GM19035 (cell line): ENCODE measurements at regions not wholly inside any gene's neighbourhood (a gene's known extent, or its start where the extent isn't known, plus 50 kb on each side); places are given as distances from the start of the nearest gene placed in this dataset.
"Not testable (repeated sequence)": the region's sequence is repeated elsewhere in the genome, so short reads cannot be mapped to it uniquely, and the experiment has no call there.

Experiments
- ATAC-seq: cut with Tn5 transposase; IDR thresholded peaks from one replicate; pipeline ENCODE4 v1.9.1; 2021; ENCODE audit not compliant: unreplicated experiment

DNA sequence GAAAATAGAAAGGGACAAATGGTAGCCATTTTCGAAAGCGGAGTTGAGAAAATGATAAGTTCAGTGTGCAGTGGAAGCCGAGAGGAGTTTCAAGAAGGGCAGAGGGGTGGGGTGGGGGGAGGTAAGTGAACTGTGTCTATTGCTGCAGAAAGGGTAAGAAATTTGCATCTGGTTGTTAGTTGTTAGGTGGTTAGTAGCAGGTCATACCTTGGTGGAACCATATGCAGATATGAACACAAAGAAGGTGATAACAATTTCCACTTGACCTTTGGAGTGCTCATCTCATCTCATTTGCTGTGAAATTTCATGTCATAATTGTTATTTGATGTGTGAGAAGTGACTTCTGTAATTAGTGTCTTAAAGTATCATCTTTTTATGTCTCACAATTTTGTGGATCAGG, 288.2 kb downstream of the QKI start:
- no peak for ATAC-seq

DNA sequence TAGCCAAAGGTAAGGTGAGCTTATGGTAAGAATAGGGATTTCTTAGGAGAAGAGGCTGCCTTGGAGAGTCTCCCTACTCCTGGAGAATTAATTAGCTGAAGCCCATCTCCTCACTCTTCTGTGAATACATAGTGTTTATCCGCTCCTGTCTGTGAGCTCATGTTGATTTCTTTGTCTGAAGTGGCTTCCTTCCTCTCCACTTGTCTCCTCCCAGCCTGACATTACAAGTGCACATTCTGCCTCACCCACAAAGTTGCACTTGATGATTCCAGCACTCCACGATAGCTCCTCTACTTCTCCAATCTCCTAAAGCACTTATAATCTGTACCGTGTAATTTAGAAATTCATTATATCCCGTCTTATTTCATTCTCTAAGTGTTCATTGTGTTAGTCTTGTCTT, 287.2 kb downstream of the QKI start:
- ATAC-seq: no peak

DNA sequence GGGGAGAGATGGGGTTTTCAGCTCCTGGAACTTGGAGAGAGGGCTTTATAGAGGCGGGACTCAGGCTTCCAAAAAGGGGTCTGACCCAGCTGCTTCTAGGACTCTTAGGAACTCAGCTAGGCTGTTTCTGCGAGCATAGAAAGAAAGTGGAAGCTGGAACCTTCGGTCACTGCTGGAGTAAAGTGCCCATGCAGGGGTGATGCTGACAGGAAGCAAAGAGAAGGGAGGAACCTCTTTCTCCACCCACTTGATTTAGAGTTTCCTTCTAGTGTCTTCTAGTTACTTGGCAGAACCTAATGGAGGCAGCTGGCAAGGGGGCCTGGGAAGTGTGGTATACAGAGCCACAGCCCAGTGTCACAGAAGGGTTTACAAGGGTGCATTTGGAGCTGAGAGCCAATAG, 283.6 kb downstream of the QKI start:
- no peak for ATAC-seq

DNA sequence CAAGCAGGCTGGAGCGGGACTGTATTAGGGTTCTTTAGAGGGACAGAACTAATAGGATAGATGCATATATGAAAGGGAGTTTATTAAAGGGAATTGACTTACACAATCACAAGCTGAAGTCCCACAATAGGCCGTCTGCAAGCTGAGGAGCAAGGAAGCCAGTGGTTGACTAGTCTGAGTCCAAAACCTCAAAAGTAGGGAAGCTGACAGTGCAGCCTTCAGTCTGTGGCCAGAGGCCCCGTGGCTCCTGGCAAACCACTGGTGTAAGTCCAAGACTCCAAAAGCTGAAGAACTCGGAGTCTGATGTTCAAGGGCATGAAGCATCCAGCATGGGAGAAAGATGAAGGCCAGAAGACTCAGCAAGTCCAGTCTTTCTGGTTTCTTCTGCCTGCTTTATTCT, 281.8 kb downstream of the QKI start:
- ATAC-seq: not testable (repeated sequence)

DNA sequence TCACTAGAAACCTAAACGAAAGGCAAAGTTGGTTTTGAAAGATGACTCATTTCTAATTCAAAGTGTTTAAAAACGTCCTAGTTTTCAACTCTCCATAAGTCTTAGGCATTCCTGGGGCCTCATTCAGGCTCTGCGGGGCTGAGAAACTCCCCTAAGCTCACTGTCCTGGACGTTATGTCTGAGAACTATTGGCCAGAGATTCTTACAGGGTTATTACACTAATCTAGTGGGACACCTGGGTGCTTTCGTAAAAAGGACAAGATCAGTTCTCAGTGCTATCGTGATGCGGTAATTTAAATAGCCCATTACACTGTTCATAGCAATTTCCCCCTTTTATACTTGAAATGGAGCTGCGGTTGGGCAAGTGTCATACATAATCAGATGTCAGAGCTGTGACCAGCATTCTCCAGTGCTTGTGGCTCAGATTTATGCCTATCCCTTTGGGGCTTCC, 280.9 kb downstream of the QKI start:
- ATAC-seq: no peak

DNA sequence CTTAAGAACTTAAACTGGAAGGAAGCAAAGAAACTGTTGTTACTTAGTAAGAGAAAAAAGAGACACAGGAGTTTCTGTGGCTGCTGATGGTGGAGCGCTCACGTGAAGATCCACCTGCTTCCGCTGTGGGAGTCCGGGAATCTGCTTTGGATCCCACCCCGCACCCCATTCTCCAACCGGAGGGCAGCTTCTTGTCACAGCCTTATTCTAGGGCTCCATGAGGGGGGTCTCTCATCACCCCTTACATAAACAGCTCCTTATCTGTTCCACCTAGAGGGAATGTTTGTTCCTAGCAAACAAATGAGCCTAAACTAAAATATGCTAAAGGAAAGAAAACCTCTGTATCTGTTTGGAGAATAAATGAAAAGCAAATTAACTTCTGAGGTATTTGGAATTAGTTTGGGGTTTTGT, 280.5 kb downstream of the QKI start:
- ATAC-seq: no peak

DNA sequence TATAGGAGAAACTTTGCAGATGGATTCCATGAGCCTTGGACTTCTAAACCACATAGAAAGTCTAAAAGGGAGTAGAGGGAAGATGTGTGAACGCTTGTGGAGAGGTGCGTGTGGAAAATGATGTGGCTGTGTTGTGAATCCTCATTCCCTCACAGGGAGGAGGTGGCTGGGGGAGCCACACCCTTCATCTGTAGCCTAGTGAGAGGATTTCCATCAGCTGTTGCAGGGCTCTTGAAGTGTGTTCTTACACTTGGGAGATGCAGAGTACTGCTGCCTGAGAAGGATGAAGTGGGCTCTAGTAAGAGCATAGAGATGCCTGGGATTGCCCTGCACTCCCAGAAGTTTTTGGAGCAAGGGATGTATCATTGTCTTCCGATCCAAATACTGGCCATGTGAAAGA, 279.6 kb downstream of the QKI start:
- no peak for ATAC-seq

DNA sequence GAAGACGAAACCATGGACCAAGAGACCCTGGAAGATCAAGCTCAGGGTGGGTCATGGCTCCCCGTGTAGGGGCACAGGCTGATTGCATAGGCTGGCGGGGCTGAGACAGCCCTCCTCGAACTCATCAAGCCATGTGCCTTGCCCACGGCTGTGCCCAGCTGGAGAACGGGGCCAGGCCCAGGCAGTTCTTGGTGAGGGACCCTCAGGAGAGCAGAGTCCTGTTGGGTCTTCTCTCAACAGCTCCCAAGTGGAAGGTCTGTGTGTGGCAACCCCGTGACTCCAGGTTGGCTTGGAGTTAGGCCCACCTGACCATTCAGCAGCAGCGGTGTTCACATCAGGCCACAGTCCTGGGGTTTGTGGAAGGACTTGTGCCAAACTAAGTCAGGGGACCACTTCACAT, 276.5 kb downstream of the QKI start:
- no peak for ATAC-seq

DNA sequence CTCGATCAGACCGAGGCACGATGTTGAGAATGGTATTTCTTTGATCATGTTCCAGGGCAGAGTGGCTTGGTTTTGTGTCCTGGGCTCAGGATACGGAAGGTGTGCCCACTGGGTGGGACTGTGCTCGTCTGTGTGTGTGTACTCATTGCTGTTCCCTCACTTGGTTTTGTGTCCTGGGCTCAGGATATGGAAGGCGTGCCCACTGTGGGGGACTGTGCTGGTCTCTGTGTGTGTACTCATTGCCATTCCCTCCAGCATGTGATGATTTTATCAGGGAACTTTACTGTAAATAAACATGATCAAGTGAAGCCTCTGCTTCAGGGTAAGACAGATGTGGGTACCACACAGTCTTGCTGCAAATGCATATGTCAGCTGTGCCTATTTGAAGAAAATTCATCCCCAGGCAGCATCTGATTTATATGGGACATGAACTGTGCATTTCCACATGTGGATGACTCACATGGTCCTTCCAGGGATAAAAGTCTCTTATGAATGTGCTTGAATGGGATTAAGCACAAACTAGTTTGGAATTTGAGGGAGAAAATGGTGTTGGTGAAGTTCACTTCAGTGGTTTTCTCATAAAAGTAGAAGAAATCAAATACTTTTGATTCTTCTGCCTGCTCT, 274.3 kb downstream of the QKI start:
- ATAC-seq: no peak

DNA sequence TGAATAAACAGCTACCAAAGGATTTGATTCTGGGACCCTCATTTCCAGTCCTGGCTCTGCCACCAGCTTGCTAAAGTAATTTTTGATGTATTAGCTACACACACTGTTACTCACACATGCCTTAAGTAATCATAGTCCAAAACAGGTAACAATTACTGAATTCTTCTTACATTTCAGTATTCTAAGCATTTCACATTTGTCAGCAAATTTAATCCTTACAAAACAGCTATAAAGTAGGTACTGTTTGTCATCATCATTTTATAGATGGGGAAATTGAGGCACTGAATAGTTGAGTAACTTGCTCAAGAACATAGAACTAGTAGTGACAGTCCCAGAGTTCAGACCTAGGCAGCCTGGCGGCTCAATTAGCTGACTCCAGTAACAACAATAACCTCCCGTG, 272.6 kb downstream of the QKI start:
- ATAC-seq: no peak

DNA sequence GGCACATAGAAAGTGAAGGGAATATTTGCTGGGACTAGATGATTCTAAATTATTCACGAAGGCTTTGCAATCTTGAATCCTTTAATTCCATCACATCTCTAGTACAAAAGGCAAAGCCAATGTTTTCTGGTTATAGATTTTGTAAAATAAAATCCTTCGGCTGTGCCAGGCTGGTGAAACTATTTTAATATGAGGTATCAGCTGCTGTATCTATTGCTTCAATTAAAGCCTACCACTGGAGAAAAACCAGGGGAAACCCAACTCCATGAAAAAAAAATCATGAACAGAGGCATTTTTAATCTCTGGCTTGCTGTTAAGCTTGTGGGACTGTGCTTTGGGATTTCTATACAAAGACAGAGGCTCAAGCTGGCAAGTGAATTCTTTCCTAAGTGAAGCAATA, 271.8 kb downstream of the QKI start:
- ATAC-seq: no peak

DNA sequence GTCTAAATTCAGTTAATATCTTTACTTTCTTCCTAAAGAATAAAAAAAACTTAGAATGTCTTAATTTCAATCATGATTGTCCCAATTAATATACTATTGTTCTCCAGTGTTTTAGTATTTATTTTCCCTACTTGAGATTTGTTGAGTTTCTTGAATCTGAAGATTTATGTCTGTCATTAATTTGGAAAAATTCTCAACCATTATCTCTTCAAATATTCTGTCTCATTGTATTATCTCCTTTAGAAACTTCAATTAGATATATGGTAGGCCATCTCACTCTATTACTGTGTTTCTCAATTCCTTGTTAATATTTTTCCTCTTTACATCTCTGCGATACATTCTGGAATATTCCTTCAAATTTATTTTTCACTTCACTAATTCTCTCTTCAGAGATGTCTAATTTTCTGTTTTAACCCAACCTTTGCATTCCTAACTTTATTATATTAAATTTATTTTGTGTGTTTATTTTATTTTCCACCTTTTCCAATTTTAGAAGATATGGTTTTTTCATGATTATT, 268.6 kb downstream of the QKI start:
- no peak for ATAC-seq

DNA sequence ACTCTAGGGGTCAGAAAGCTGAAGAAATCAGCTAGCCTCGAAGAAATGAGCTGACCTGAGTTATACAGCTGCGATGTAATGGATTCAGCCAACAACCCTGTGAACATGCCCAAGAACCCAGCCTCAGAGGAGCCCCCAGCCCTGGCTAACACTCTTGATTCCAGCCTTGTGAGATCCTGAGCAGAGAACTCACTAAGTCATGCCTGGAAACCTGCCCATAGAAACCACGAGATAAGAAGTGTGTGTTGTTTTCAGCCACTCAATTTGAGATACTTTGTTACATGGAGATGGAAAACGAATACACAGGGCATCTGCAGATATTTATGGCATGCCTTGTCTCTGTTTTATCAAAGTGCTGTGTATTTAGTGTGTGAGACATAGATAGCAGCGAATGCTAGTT, 265.2 kb downstream of the QKI start:
- no peak for ATAC-seq

DNA sequence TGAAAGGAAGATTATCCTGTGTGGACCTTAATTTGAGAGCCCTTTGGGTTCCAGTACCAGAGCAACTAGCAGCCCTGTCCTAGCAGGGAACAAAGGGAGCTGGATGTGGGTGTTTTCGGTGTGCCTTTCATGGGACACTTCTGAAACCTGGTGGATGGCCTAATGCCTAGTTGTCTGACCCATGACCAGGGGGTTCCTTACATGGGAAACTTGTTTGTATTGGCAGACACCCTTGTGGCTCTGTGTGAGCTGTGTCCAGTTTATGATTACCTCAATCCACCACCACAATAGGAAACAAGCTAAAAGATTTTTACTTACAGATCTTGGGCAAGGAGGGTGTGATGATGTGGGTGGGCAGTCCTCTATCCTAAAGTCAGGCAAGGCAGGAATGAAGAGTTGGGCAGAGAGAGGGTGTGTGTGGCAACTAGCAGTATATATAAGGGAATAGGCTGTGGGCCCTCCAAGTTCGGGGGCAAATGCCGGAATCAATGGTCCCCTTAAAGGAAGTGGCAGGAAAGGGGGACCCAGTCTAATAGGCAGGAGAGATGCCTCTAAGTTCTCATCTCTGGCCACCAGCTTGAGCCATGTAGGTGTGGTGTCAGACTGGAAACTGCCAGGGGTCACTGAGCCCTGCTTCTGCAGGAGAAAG, 264.6 kb downstream of the QKI start:
- no peak for ATAC-seq

DNA sequence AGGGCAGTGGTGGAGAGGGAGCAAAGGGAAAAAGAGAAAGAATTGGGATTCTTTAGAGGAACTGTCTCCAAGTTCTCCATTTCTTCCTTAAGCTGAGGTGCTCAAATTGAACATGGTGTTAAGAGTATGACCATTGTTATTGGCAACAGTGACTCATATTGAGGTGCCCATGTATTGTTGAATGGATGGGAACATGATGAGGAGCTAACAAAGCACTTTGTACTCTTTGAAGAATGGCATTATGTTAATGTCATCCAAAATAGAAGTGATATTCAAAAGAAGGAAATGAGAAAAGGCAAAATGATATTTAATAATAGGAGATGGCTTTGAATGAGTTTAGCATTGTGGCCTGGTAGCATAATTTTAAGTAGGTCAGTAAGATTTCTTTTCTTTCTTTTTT, 261.1 kb downstream of the QKI start:
- ATAC-seq: no peak

DNA sequence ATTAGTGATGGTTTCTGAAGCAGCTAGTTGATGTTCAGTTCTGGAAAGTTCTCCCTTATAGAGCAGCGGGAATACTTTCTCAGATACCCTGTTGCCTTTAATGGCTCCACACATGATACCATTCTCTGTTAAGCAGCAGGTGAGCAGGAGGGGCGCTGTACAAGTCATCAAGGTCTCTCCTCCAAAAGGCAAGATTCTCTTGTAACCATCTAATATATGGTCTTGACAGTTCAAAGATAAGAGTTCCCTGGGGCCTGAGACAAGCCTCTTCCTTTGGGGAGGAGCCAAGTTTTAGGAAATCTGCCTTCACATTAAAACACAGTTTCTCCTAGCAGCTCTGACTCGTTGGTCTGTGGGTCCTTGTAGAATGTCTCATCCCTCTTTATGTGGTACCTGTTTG, 258.2 kb downstream of the QKI start:
- no peak for ATAC-seq

DNA sequence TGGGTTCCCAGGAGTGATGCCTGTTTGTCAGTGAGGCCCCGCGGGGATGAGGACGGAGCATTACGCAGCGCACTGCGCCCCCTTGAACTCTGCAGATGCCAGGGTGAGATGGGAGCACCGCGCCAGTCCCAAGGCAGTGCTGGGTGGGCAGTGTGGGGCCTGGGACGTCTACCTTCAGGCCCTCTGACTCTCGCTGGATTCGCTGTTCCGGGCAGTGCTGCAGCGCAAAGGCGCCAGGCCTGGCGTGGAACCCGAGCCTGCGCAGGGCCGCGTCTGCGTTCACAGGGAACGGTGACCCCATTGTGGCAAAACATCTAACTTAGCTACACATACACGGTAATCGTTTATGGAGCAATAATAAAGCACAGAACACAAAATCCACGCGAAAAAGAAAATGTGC, 257.3 kb downstream of the QKI start:
- ATAC-seq: no peak

DNA sequence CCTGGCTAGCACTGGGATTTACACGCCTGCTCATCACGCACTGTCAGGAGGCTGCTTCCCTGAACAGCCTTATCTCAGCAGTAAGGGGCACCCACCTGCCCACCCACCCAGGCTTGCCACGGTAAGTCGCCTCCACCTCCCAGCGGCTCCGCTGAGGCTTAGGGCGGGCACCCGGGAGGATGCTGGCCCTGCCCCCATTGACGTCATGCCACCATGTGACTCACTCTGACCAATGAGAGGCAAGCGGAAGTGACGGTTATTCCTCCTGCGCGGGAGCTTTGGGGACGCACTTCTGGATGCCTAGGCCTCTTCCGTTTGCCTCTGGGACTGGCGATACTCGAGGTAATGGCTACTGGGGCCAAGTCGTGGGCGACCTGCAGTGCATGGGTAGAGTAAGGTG, 256.8 kb downstream of the QKI start:
- no peak for ATAC-seq

DNA sequence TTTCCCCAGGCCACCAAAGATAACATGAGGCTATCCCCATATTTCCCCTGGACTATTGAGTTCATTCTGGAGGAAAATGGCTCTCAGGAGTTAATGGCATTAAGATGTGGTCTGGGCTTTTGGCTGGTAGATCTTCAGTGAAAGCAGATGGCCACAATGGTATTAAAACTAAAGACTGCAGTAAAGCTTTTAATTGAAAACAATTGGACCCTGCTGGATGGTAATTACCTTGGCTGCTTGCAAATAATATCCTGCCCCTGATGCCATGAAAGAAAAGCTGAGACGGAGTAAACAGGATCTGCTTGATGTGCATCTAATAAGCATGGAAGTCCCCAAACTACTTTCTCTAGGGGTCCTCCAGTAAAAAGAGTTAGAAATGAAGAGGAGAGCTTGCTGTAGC, 255.8 kb downstream of the QKI start:
- no peak for ATAC-seq

DNA sequence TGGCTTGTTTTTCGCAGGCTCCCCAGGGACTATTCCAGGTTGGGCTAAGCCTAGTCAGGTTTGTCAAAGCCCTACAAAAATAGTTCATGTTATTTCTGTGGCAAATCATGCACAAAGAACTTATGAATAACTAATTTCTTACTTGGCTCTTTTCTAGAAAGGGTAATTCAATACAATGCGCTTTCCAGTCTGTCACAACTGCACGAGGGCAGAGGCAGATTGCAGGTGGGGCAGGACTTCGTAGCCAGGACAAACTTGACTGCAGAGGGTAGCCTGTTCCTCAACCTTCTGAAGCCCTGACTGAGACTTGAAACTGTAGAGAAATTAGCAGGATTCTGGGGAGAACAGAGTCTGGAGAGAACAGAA, 253.5 kb downstream of the QKI start:
- ATAC-seq: no peak

DNA sequence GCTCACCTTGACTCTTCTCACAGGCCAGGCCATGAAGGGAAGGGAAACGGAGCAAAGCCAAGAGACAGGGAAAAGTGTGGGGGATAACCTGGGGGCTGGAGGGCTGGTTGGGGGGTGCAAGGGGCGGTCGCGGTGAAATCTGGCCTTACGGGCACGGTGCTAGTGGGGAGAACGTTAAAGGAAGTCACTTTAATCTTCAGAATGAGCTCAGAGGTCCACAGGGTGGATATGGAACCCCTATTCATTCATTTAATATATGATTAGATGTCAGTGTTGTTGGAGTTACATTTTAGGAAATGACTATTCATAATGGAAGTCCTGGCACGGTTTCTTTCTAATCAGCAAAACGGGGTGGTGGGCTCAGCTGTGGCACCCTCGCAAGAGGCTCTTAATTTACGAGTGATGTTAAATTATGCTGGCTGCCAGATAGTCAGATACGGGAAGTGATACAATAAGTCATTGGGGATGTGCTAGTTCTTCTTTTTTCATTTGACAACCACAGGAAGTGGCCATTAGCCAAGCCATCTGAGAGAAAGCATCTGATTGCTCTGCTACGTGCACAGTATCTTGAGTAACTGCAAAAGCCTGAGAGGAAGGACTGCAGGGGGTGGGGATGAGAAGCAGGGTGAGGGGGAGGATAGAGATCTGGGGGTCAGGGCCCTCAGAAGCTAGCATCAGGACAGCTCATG, 253.0 kb downstream of the QKI start:
- ATAC-seq: peak; percentile 99

DNA sequence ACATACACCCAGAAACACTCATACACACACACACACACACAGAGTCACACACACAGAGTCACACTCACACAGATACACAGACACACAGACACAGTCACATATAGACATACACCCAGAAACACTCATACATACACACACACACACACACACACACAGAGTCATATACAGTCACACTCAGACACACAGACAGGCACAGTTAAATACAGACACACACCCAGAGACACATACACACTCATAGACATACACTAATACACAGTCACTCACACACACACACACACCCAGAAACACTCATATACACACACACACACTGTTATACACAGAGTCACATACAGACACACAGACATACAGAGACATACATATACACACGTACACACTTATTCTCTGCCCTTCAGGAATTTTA, 250.9 kb downstream of the QKI start:
- no peak for ATAC-seq
